CD14-positive monocyte (primary cell): ENCODE measurements at regions not wholly inside any gene's neighbourhood (a gene's known extent, or its start where the extent isn't known, plus 50 kb on each side); places are given as distances from the start of the nearest gene placed in this dataset.

Experiments used
- DNase-seq, 3 donors: peaks; one replicate each; pipeline ENCODE4 v3.0.0-alpha.2; 2011 to 2022
- H2AFZ ChIP-seq: 2 replicates; pipeline ENCODE4 v1.6.0; 2012; ENCODE audit warnings: mild to moderate bottlenecking, low read depth, low read length, inconsistent platforms; ENCODE audit not compliant: insufficient read depth, poor library complexity, severe bottlenecking
- H3K27ac ChIP-seq, 2 donors: 1 replicate in 1 of 2; 2 replicates in 1 of 2; pipeline ENCODE4 v1.5.1; 2012 to 2013; ENCODE audit warnings: low read length in 2 of 2, control low read depth in 1 of 2, inconsistent platforms in 1 of 2, low read depth in 1 of 2, mild to moderate bottlenecking in 1 of 2
- H3K27me3 ChIP-seq, 2 donors: one replicate each; pipeline versions ENCODE4 v1.6.0 to v1.6.1; 2011 to 2013; ENCODE audit warnings: low read length in 2 of 2; ENCODE audit not compliant: control insufficient read depth in 2 of 2, insufficient read depth in 2 of 2
- H3K36me3 ChIP-seq, 2 donors: replicated peaks in 1 of 2; 1 replicate in 1 of 2; 2 replicates in 1 of 2; pipeline versions ENCODE4 v1.5.1 to v1.6.1; 2012 to 2013; ENCODE audit warnings: low read length in 2 of 2, control low read depth in 1 of 2, inconsistent platforms in 1 of 2, mild to moderate bottlenecking in 1 of 2; ENCODE audit not compliant: insufficient read depth in 2 of 2, control insufficient read depth in 1 of 2
- H3K4me1 ChIP-seq, 2 donors: 1 replicate in 1 of 2; 2 replicates in 1 of 2; pipeline versions ENCODE4 v1.5.1 to v1.6.1; 2012 to 2013; ENCODE audit warnings: low read length in 2 of 2, control low read depth in 1 of 2, inconsistent platforms in 1 of 2, mild to moderate bottlenecking in 1 of 2, moderate library complexity in 1 of 2; ENCODE audit not compliant: insufficient read depth in 2 of 2, control insufficient read depth in 1 of 2
- H3K4me2 ChIP-seq: replicated peaks from 2 replicates; pipeline ENCODE3; 2012; ENCODE audit warnings: low read length, moderate library complexity, mild to moderate bottlenecking; ENCODE audit not compliant: poor library complexity, severe bottlenecking; ENCODE audit errors: extremely low read depth
- H3K4me3 ChIP-seq, 3 experiments: fragments of 200-600 bp in 1 of 3; sonication (generic) in 1 of 3; replicated peaks in 1 of 3; 1 replicate in 2 of 3; 2 replicates in 1 of 3; pipeline ENCODE4 v1.5.1; 2011 to 2013; ENCODE audit warnings: low read length in 3 of 3, mild to moderate bottlenecking in 3 of 3, control low read depth in 2 of 3, low read depth in 2 of 3, inconsistent platforms in 1 of 3, moderate library complexity in 1 of 3
- H3K79me2 ChIP-seq: 2 replicates; pipeline ENCODE4 v1.6.0; 2012; ENCODE audit warnings: mild to moderate bottlenecking, control low read depth, inconsistent platforms, low read length, moderate library complexity; ENCODE audit not compliant: insufficient read depth
- H3K9ac ChIP-seq: 2 replicates; pipeline ENCODE4 v1.6.0; 2017; ENCODE audit warnings: low read length, mild to moderate bottlenecking; ENCODE audit not compliant: insufficient read depth, poor library complexity, severe bottlenecking
- H3K9me3 ChIP-seq, 2 donors: replicated peaks in 1 of 2; 1 replicate in 1 of 2; 2 replicates in 1 of 2; pipeline versions ENCODE4 v1.5.1 to v1.6.1; 2012 to 2013; ENCODE audit warnings: low read length in 2 of 2, control low read depth in 1 of 2; ENCODE audit not compliant: control insufficient read depth in 1 of 2, insufficient read depth in 1 of 2
- H4K20me1 ChIP-seq: 2 replicates; pipeline ENCODE4 v1.6.0; 2012; ENCODE audit warnings: mild to moderate bottlenecking, low read length, control low read depth, moderate library complexity; ENCODE audit not compliant: insufficient read depth
- H3K27ac Mint-ChIP-seq, 7 donors: one replicate each; pipeline ENCODE4 v1.8.0; 2020; ENCODE audit warnings: mild to moderate bottlenecking in 7 of 7, mixed read lengths in 7 of 7, moderate library complexity in 6 of 7, inconsistent platforms in 2 of 7
- H3K27me3 Mint-ChIP-seq, 3 donors: one replicate each; pipeline ENCODE4 v1.8.0; 2021 to 2022; ENCODE audit warnings: low read depth in 3 of 3, mild to moderate bottlenecking in 3 of 3, mixed read lengths in 3 of 3, moderate library complexity in 3 of 3, inconsistent platforms in 1 of 3
- H3K36me3 Mint-ChIP-seq, 2 donors: one replicate each; pipeline ENCODE4 v1.8.0; 2020; ENCODE audit warnings: mixed read lengths in 2 of 2, inconsistent platforms in 1 of 2, mild to moderate bottlenecking in 1 of 2
- H3K4me1 Mint-ChIP-seq: one replicate; pipeline ENCODE4 v1.8.0; 2020; ENCODE audit warnings: mild to moderate bottlenecking, mixed read lengths
- H3K4me3 Mint-ChIP-seq, 2 donors: one replicate each; pipeline ENCODE4 v1.8.0; 2020; ENCODE audit warnings: mild to moderate bottlenecking in 2 of 2, mixed read lengths in 2 of 2, moderate library complexity in 1 of 2
- H3K9me3 Mint-ChIP-seq, 7 donors: one replicate each; pipeline ENCODE4 v1.8.0; 2020 to 2022; ENCODE audit warnings: mixed read lengths in 7 of 7, mild to moderate bottlenecking in 6 of 7, moderate library complexity in 6 of 7, inconsistent platforms in 2 of 7
- WGBS: methylation state at CpG from one replicate; pipeline ENCODE4 v1.1.5; 2013; ENCODE audit warnings: missing lambda C conversion rate; ENCODE audit not compliant: insufficient coverage; 5-methylcytosine and 5-hydroxymethylcytosine counted together
- intact Hi-C, 2 donors: fragments of 100-400 bp; cut with micrococcal nuclease; formaldehyde crosslinking; loops; one replicate each; pipeline versions ENCODE4 v1.15.0 to v1.15.1; 2023
- TF ChIP-seq, protein P1 (sequence below): fragments of 200-600 bp; IDR thresholded peaks from one replicate; pipeline ENCODE4 v1.8.0; 2022; ENCODE audit warnings: antibody characterized with exemption, mild to moderate bottlenecking

DNA sequence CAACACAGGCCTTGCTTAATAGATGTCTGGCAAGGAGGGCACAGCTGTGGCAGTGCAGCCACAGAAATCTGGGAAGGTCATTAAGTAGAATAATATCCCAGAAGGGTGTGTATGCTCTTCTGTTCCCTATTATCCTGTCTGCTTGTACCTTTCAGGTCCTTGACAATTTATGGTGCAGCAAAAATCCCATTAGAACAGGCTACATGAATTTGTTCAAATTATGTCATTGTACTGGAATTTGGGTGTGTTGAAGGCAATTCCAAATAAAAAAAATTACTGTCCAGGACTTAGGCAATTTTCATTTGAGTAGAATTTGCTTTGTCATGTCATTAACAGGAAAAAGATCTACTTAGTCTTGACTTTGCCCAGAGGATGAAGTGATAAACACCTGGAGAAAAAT, 192.1 kb downstream of the IDS start:
- H3K36me3 ChIP-seq: no peaks in the 10 kb centered on the region
- no peaks in the 10 kb centered on the region for H3K27me3 ChIP-seq
- H3K9me3 ChIP-seq: no peaks in the 10 kb centered on the region
- no peak overlapping the region for H2AFZ ChIP-seq
- no peaks in the 10 kb centered on the region for H3K4me1 ChIP-seq
- no peak overlapping the region for H3K4me2 ChIP-seq
- Mint-ChIP-seq H3K4me3 (no peak overlapping the region), H3K4me1 (no peaks in the 10 kb centered on the region), H3K27me3 (peaks cover 0 to 3% (median 0%) of the 10 kb centered on the region in 3 donors), H3K27ac (no peak overlapping the region), H3K9me3 (peaks cover 0 to 11% (median 5%) of the 10 kb centered on the region in 7 donors), H3K36me3 (no peaks in the 10 kb centered on the region)
- intact Hi-C loops: no loop called here
- no peak overlapping the region for H3K9ac ChIP-seq
- no peaks in the 10 kb centered on the region for H4K20me1 ChIP-seq
- H3K27ac ChIP-seq: no peak overlapping the region
- DNase-seq: no peak
- H3K4me3 ChIP-seq: no peak overlapping the region
- TF ChIP-seq, protein P1, sequence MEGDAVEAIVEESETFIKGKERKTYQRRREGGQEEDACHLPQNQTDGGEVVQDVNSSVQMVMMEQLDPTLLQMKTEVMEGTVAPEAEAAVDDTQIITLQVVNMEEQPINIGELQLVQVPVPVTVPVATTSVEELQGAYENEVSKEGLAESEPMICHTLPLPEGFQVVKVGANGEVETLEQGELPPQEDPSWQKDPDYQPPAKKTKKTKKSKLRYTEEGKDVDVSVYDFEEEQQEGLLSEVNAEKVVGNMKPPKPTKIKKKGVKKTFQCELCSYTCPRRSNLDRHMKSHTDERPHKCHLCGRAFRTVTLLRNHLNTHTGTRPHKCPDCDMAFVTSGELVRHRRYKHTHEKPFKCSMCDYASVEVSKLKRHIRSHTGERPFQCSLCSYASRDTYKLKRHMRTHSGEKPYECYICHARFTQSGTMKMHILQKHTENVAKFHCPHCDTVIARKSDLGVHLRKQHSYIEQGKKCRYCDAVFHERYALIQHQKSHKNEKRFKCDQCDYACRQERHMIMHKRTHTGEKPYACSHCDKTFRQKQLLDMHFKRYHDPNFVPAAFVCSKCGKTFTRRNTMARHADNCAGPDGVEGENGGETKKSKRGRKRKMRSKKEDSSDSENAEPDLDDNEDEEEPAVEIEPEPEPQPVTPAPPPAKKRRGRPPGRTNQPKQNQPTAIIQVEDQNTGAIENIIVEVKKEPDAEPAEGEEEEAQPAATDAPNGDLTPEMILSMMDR: no peak
- H3K79me2 ChIP-seq: no peaks in the 10 kb centered on the region

DNA sequence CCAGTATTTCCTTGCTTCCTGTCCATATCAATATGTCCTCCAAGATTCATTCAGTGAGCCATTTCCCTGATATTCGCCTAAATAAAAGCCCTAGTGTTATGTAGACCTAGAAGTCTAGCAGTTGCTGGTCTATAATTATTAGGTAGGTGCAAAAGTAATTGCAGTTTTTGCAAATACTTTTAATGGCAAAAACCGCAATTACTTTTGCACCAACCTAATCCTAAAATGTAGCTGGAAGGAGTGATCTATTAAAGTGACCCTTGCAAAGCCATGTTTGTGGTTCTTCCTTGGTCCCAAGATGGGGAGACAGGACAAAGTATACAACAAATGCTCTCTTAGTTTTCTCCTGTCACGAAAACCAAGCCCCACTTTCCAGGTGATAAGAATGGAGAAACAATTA, 193.0 kb downstream of the IDS start:
- Mint-ChIP-seq H3K4me1 (no peaks in the 10 kb centered on the region), H3K27ac (no peak overlapping the region), H3K36me3 (no peaks in the 10 kb centered on the region), H3K9me3 (peaks cover 0 to 9% (median 5%) of the 10 kb centered on the region in 7 donors), H3K4me3 (no peak overlapping the region), H3K27me3 (peaks cover 0 to 5% (median 0%) of the 10 kb centered on the region in 3 donors)
- no peak overlapping the region for H2AFZ ChIP-seq
- H3K36me3 ChIP-seq: no peaks in the 10 kb centered on the region
- no peak overlapping the region for H3K4me2 ChIP-seq
- no peak overlapping the region for H3K4me3 ChIP-seq
- no peaks in the 10 kb centered on the region for H3K79me2 ChIP-seq
- no peaks in the 10 kb centered on the region for H3K4me1 ChIP-seq
- WGBS: no CpG with 5 or more reads among the region's 3 CpGs
- no peak overlapping the region for H3K27ac ChIP-seq
- H3K9ac ChIP-seq: no peak overlapping the region
- no peak for DNase-seq
- intact Hi-C loops: no loop called here
- TF ChIP-seq, protein P1: no peak
- no peaks in the 10 kb centered on the region for H3K9me3 ChIP-seq
- H3K27me3 ChIP-seq: no peaks in the 10 kb centered on the region
- H4K20me1 ChIP-seq: no peaks in the 10 kb centered on the region
